ENCODE measurements at regions not wholly inside any gene's neighbourhood (a gene's known extent, or its start where the extent isn't known, plus 50 kb on each side); places are given as distances from the start of the nearest gene placed in this dataset.

GRCh38 chr20:59439243-59439642, 138.8 kb downstream of the EDN3 start:
- Mint-ChIP-seq H3K4me3 (no peak overlapping the region), H3K36me3 (no peaks in the 10 kb centered on the region), H3K9me3 (no peaks in the 10 kb centered on the region), H3K4me1 (no peaks in the 10 kb centered on the region), H3K27ac (no peak overlapping the region)
- ATAC-seq: no peak
- DNase-seq (ENCODE audit: low spot score in 2 of 2): no peak

DNA sequence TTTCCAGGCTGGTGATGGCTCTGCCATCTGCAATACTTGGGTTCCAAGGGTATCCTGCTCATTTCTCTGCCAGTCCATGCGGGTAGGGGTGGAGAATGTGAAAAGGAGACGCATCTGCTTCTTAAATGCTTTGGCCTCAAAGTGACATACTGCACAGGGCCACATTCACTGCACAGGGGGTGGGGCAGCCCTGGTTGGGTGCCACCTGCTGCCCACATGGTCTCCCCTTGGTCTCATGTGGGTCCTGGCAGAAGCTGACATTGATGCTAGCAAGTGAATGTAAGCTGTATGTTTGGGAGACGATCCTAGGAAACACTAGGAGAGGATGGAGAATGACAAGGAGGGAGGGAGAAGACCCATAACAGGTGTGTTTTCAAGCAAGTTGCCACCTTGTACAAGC, 140.9 kb downstream of the EDN3 start:
- no peak overlapping the region for H3K27ac Mint-ChIP-seq
- no peaks in the 10 kb centered on the region for H3K9me3 Mint-ChIP-seq
- H3K4me1 Mint-ChIP-seq: no peaks in the 10 kb centered on the region
- no peak overlapping the region for H3K4me3 Mint-ChIP-seq
- no peaks in the 10 kb centered on the region for H3K36me3 Mint-ChIP-seq
- no peak for ATAC-seq
- DNase-seq (ENCODE audit: low spot score in 2 of 2): no peak

DNA sequence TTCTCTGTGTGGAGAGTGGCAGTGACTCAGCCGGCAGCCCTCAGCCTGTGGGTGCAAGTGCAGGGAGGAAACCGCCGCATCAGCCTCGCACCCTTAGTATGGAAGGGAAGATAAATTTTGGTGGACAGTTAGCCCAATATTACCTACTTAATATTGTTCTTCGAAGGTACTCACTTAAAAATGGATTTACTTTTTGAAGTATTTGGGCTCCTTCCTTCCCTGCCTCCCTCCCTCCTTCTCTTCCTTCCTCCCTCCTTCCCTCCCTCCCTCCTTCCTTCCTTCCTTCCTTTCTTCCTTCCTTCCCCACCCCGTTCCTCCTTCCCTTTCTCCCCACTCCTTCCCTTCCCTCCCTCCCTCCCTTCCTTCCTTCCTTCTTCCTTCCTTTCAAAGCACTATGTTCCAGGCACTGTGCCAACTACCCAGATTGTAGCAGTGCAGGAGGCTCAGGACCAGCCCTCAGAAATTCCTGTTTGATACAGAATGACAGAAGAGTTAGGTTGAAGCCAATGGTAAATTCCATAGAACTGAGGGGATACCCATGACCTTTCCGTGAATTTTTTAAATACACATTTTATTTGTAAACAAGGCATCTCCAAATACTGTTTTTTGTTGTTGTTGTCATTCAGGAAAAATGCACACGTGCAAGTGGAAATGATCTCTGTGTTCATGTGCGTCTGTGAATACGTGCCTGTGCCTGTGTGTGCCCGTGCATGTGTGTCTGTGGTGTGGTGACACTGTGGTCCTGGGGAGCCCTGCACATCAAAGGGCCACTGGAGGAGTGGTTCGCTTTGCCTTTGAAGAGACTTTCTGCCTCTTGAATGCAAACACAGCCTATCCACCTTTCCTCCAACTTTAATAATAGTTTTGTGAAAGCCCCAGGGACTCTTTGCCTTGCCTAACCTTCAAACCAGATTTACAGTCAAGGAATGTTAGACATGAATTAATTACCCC, 141.7 kb downstream of the EDN3 start:
- H3K27ac Mint-ChIP-seq: no peak overlapping the region
- H3K4me3 Mint-ChIP-seq: no peak overlapping the region
- no peaks in the 10 kb centered on the region for H3K4me1 Mint-ChIP-seq
- H3K36me3 Mint-ChIP-seq: no peaks in the 10 kb centered on the region
- no peak for DNase-seq (ENCODE audit: low spot score in 2 of 2)
- no peaks in the 10 kb centered on the region for H3K9me3 Mint-ChIP-seq
- no peak for ATAC-seq

GRCh38 chr20:59443550-59443949, 143.1 kb downstream of the EDN3 start:
- Mint-ChIP-seq H3K4me1 (no peaks in the 10 kb centered on the region), H3K36me3 (no peaks in the 10 kb centered on the region), H3K4me3 (no peak overlapping the region), H3K9me3 (no peaks in the 10 kb centered on the region), H3K27ac (no peak overlapping the region)
- ATAC-seq (no peak), DNase-seq (ENCODE audit: low spot score in 2 of 2) (no peak)

- ATAC-seq (no peak), DNase-seq (ENCODE audit: low spot score in 2 of 2) (no peak)
- Mint-ChIP-seq H3K27ac (no peak overlapping the region), H3K36me3 (no peaks in the 10 kb centered on the region), H3K4me3 (no peak overlapping the region), H3K4me1 (no peaks in the 10 kb centered on the region), H3K9me3 (no peaks in the 10 kb centered on the region)
Measured at GRCh38 chr20:59446376-59446775, 146.0 kb downstream of the EDN3 start.

DNA sequence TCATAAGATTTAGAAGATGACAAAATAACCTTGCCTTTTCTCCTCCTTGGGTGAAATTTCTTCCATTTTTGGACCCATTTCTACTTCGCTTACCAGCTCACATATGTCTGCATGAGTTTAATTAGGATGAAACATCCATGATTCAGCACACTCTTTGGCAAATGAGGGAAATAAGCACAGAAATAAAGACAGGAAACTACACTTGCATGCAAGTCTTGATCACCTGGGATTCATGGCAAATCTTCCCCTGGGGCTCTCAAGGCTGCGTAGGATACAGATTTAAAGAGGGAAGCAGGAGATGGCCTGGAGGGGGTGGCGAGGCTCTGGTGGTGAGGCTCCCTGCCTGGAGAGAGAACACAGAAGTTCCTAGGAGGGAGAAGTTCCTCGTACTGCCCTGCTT, 147.8 kb downstream of the EDN3 start:
- no peak for ATAC-seq
- no peak overlapping the region for H3K27ac Mint-ChIP-seq
- H3K4me3 Mint-ChIP-seq: no peak overlapping the region
- H3K9me3 Mint-ChIP-seq: no peaks in the 10 kb centered on the region
- no peak for DNase-seq (ENCODE audit: low spot score in 2 of 2)
- H3K36me3 Mint-ChIP-seq: no peaks in the 10 kb centered on the region
- H3K4me1 Mint-ChIP-seq: no peaks in the 10 kb centered on the region

GRCh38 chr20:59448851-59449444, 148.5 kb downstream of the EDN3 start:
- Mint-ChIP-seq H3K4me3 (no peak overlapping the region), H3K4me1 (no peaks in the 10 kb centered on the region), H3K27ac (no peak overlapping the region)

GRCh38 chr20:59451066-59451630, 150.7 kb downstream of the EDN3 start:
- H3K9me3 Mint-ChIP-seq: no peaks in the 10 kb centered on the region
- H3K27ac Mint-ChIP-seq: no peak overlapping the region
- no peak overlapping the region for H3K4me3 Mint-ChIP-seq
- ATAC-seq (no peak), DNase-seq (ENCODE audit: low spot score in 2 of 2) (no peak)
- no peaks in the 10 kb centered on the region for H3K36me3 Mint-ChIP-seq
- H3K4me1 Mint-ChIP-seq: no peaks in the 10 kb centered on the region

More at GRCh38 chr20:59448851-59449444, 148.5 kb downstream of the EDN3 start:
- no peaks in the 10 kb centered on the region for H3K9me3 Mint-ChIP-seq
- ATAC-seq (no peak), DNase-seq (ENCODE audit: low spot score in 2 of 2) (no peak)
- no peaks in the 10 kb centered on the region for H3K36me3 Mint-ChIP-seq

GRCh38 chr20:59451641-59452040, 151.2 kb downstream of the EDN3 start:
- ATAC-seq: no peak
- H3K27ac Mint-ChIP-seq: no peak overlapping the region
- no peak for DNase-seq (ENCODE audit: low spot score in 2 of 2)
- no peaks in the 10 kb centered on the region for H3K4me1 Mint-ChIP-seq
- no peaks in the 10 kb centered on the region for H3K9me3 Mint-ChIP-seq
- H3K36me3 Mint-ChIP-seq: no peaks in the 10 kb centered on the region
- H3K4me3 Mint-ChIP-seq: no peak overlapping the region

- ATAC-seq (no peak), DNase-seq (ENCODE audit: low spot score in 2 of 2) (no peak)
- Mint-ChIP-seq H3K9me3 (no peaks in the 10 kb centered on the region), H3K4me1 (no peaks in the 10 kb centered on the region), H3K36me3 (no peaks in the 10 kb centered on the region), H3K4me3 (no peak overlapping the region), H3K27ac (no peak overlapping the region)
Measured at GRCh38 chr20:59452856-59453255, 151.5 kb upstream of the PHACTR3 start.

DNA sequence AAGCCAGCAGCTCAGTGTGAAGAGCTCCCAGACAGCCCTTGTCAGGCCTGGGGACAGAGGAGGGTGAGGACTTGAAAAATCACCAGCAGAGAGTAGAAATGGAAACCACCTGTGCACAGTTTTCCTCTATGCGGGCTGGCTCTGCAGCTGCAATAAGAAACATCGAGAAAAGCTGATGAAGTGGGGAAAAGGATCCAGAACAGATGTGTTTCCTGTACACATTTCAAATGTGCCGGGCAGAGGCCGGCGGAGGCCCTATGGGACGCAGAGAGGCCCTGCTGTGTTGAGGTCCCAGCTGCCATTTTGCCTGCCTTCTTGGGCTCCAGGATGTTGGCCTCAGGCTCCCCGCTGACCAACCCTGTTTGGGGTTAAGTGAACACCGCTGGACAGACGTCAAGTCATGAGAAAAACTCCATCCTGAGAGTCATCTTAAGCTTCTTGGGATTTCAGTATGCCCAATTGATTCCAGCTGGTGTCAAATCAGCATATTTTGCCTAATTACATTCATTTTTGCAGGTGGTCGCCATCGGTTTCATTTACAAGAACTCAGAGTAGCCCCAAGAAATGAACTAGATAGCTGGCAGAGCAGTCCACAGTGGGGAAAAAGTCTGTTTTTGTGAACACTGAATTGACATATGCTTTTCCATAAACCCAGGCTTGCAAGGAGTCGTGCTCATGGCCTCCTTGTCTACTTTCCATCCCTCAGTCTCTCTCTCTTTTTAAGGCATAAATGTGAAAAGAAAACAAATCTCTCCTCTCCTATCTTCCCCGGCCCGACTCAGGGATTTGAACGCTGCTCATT, 150.4 kb upstream of the PHACTR3 start:
- no peaks in the 10 kb centered on the region for H3K9me3 Mint-ChIP-seq
- H3K4me3 Mint-ChIP-seq: no peak overlapping the region
- no peak for DNase-seq (ENCODE audit: low spot score in 2 of 2)
- no peaks in the 10 kb centered on the region for H3K4me1 Mint-ChIP-seq
- H3K36me3 Mint-ChIP-seq: no peaks in the 10 kb centered on the region
- no peak overlapping the region for H3K27ac Mint-ChIP-seq
- no peak for ATAC-seq

GRCh38 chr20:59455402-59456341, 148.7 kb upstream of the PHACTR3 start:
- DNase-seq (ENCODE audit: low spot score in 2 of 2) (no peak), ATAC-seq (no peak)
- Mint-ChIP-seq H3K36me3 (no peaks in the 10 kb centered on the region), H3K9me3 (no peaks in the 10 kb centered on the region), H3K4me3 (no peak overlapping the region), H3K4me1 (no peaks in the 10 kb centered on the region), H3K27ac (no peak overlapping the region)

DNA sequence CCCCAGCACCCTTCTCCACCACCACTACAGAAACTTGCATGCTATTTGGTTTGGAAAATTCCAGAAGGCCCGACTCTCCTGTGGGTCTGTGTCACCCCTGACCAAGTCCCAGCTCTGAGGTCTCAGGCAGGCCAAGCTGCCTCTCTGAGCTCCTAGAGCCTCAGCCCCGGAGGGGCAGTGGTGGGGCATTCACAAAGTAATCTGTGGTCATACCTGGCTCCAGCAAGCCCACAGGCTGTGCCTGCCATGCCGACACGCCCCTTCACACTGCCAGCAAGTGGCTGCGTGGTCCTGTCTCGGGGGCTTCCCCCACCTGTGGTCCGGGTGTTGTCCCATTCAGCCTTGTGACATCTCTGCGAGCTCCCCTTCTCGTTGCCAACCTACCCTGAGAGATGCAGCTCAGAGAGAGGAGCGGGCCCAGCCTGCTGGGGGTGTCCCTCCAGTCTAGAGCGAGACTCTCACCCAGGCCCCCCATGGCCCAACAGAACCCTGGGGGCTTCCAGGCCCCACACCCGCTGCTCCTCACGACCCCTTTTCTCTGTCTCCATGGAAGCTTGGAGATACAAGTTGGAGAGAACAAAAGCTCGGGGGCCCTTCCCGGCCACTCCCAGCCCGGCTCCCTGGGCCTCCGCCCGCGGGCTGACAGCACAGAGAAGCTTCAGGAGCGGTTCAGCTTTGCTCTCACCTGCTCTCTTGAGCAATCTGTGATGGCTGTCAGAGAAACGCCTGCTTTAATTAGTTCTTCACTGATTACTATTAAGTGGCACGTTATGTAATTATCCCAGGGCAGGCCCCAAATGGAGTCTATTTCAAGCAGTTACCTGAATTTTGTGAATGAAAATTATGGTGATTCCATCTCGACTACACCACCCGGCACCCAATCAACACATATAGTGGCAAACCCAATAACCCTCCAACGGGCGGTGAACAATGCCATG, 147.7 kb upstream of the PHACTR3 start:
- ATAC-seq (no peak), DNase-seq (ENCODE audit: low spot score in 2 of 2) (no peak)
- H3K4me3 Mint-ChIP-seq: no peak overlapping the region
- no peaks in the 10 kb centered on the region for H3K9me3 Mint-ChIP-seq
- H3K27ac Mint-ChIP-seq: no peak overlapping the region
- no peaks in the 10 kb centered on the region for H3K36me3 Mint-ChIP-seq
- no peaks in the 10 kb centered on the region for H3K4me1 Mint-ChIP-seq

GRCh38 chr20:59458645-59459044, 145.7 kb upstream of the PHACTR3 start:
- H3K4me1 Mint-ChIP-seq: no peaks in the 10 kb centered on the region
- H3K4me3 Mint-ChIP-seq: no peak overlapping the region
- no peaks in the 10 kb centered on the region for H3K9me3 Mint-ChIP-seq
- no peak overlapping the region for H3K27ac Mint-ChIP-seq
- DNase-seq (ENCODE audit: low spot score in 2 of 2) (no peak), ATAC-seq (peak; percentile 22)
- no peaks in the 10 kb centered on the region for H3K36me3 Mint-ChIP-seq

Data from stimulated activated effector memory CD8-positive, alpha-beta T cell treated with anti-CD3 and anti-CD28 coated beads, Interleukin-12 subunit alpha, Interleukin-12 subunit beta, amount 100 ng/mL, for 72 hours (primary cell).